ENCODE measurements at regions not wholly inside any gene's neighbourhood (a gene's known extent, or its start where the extent isn't known, plus 50 kb on each side); places are given as distances from the start of the nearest gene placed in this dataset.
A peak's percentile ranks its signal among the peaks of the same experiment; 100 is the strongest.

DNA sequence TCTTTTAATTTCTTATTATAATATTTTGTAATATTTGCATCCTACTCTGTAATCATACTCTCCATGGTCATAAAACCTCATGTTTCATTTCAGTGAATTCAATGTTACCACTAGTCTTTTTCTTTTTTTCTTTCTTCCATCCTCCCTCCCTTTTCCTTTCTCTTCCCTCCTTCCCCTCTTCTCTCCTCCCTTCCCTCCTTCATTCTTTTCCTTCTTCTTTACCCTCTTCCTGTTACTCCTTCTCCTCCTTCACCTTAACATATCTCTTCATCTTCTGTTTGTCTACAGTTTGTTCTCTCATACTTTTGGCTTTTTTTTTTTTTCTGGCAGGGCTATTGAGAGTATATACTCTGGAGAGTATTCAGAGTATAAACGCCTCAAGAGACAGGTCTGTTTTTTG is 491.6 kb upstream of the ID2 start:
- 52% methylated on average over 1 of the region's 1 CpG for WGBS
- no peak overlapping the region for H3K4me3 ChIP-seq
- H3K36me3 ChIP-seq = no peaks in the 10 kb centered on the region
- TF ChIP-seq EP300 (IDR thresholded peaks at IDR 0.05) (no peak), POLR2A (IDR thresholded peaks at IDR 0.05; ENCODE audit: low read depth) (no peak), POLR2AphosphoS5 (IDR thresholded peaks at IDR 0.05) (no peak)
- TF ChIP-seq, protein P1, sequence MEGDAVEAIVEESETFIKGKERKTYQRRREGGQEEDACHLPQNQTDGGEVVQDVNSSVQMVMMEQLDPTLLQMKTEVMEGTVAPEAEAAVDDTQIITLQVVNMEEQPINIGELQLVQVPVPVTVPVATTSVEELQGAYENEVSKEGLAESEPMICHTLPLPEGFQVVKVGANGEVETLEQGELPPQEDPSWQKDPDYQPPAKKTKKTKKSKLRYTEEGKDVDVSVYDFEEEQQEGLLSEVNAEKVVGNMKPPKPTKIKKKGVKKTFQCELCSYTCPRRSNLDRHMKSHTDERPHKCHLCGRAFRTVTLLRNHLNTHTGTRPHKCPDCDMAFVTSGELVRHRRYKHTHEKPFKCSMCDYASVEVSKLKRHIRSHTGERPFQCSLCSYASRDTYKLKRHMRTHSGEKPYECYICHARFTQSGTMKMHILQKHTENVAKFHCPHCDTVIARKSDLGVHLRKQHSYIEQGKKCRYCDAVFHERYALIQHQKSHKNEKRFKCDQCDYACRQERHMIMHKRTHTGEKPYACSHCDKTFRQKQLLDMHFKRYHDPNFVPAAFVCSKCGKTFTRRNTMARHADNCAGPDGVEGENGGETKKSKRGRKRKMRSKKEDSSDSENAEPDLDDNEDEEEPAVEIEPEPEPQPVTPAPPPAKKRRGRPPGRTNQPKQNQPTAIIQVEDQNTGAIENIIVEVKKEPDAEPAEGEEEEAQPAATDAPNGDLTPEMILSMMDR (IDR thresholded peaks at IDR 0.05) = no peak
- no peak for DNase-seq (ENCODE audit: extremely low spot score)
- no peaks in the 10 kb centered on the region for H3K9me3 ChIP-seq
- H3K4me1 ChIP-seq = peaks cover 0 to 11% (median 9%) of the 10 kb centered on the region in 4 donors
- H3K27me3 ChIP-seq = no peaks in the 10 kb centered on the region
- no peak overlapping the region for H3K27ac ChIP-seq (replicated peaks in 1 of 4)
- intact Hi-C loops (cut with DNase I) = no loop called here

DNA sequence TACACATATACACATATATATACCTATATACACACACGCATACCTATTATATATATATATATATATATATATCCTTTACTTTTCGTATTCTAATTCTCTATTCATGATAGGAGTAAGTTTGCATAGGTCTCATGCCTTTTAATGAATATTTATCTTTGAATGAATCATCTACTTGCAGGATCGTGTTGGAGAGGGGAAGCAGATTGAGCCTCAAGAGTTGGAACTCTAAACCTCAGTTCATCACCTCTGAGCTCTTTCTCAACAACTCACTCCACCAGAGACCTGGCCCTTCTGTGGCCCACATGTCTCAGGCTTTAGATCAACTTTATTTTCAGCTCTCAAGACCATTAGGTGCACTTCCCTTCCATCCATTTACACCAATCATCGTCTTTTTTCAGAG is 490.4 kb upstream of the ID2 start:
- H3K4me3 ChIP-seq = no peak overlapping the region
- no peaks in the 10 kb centered on the region for H3K27me3 ChIP-seq
- TF ChIP-seq EP300 (IDR thresholded peaks at IDR 0.05) (no peak), POLR2AphosphoS5 (IDR thresholded peaks at IDR 0.05) (no peak), POLR2A (IDR thresholded peaks at IDR 0.05; ENCODE audit: low read depth) (no peak)
- TF ChIP-seq, protein P1 (IDR thresholded peaks at IDR 0.05) = no peak
- WGBS = 92% methylated on average over 4 of the region's 4 CpGs
- no peak overlapping the region for H3K27ac ChIP-seq (replicated peaks in 1 of 4)
- no peaks in the 10 kb centered on the region for H3K9me3 ChIP-seq
- DNase-seq (ENCODE audit: extremely low spot score) = no peak
- H3K4me1 ChIP-seq = peaks cover 0 to 11% (median 9%) of the 10 kb centered on the region in 4 donors
- H3K36me3 ChIP-seq = no peaks in the 10 kb centered on the region
- intact Hi-C loops (cut with DNase I) = no loop called here

DNA sequence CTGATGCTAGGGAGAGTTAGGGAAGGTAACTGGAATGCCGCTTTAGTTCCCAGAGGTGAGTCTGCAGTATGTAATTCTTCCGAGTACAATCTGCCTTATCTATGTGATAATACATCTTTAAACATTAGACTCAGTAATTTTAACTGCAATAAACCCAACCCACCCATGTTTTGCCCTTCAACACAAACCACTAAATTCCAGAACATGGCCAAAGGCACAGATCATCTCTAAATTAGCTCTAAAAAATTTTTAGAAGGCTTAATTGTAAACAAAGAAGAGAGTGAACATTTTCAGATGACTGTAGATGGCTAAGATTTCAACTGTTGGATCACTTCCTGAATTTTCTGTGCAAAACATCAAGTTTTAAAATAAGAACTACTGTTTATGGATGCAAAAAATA is 488.7 kb upstream of the ID2 start:
- TF ChIP-seq, protein P1 (IDR thresholded peaks at IDR 0.05) = no peak
- no peak for TF ChIP-seq POLR2A (IDR thresholded peaks at IDR 0.05; ENCODE audit: low read depth)
- intact Hi-C loops (cut with DNase I) = no loop called here
- no peak for DNase-seq (ENCODE audit: extremely low spot score)
- H3K9me3 ChIP-seq = no peaks in the 10 kb centered on the region
- 80% methylated on average over 2 of the region's 2 CpGs for WGBS
- no peak overlapping the region for H3K27ac ChIP-seq (replicated peaks in 1 of 4)
- H3K36me3 ChIP-seq = no peaks in the 10 kb centered on the region
- H3K4me3 ChIP-seq = no peak overlapping the region
- H3K4me1 ChIP-seq = peaks cover 0 to 11% (median 9%) of the 10 kb centered on the region in 4 donors
- no peaks in the 10 kb centered on the region for H3K27me3 ChIP-seq

DNA sequence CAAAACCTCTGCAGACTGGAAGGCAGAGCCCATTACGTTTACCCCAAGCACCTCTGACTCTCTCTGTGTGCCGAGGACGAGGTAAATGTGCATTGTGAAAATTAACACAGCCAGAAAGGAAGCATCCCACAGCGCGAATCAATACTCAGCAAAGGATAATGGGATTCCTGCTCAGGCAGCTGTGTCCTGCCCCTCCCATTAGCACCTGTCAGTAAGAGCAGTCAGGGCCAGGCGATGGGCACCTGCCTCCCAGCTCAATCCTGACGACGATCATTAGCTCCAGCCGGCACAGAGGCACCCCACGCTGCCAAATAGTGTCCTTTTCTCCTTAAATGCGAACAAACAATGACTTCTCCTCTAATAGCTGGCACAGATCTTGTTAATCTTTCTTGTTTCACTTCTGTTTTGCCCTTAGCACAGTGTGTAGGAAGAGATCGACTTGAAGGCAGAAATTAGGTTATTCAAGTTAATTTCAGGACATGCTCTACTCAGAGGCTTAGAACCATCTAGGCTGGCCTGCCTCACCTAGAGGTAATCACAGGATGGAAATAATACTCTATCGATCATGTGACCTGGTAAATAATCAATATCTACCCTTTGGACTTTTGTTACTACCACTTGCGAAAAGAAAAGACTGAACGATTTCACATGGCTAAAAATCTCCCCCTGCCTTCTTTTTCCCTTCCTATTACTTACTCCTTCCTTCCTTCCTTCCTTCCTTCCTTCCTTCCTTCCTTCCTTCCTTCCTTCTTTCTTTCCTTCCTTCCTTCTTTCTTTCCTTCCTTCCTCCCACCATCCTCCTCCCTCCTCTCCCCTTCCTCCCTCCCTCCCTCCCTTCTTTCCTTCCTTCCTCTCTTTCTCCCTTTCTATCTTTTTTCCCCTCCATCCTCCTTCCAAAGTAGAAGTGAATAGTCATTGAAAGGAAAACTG is 487.9 kb upstream of the ID2 start:
- Histone ChIP-seq H3K27ac (replicated peaks in 1 of 4) (no peak overlapping the region), H3K27me3 (no peaks in the 10 kb centered on the region), H3K4me1 (peaks cover 0 to 11% (median 9%) of the 10 kb centered on the region in 4 donors), H3K36me3 (no peaks in the 10 kb centered on the region), H3K4me3 (peak overlapping the region in 1 of 4 donors; percentile 16), H3K9me3 (no peaks in the 10 kb centered on the region)
- 70% methylated on average over 15 of the region's 15 CpGs for WGBS
- TF ChIP-seq EP300 (IDR thresholded peaks at IDR 0.05) = no peak
- TF ChIP-seq, protein P1 (IDR thresholded peaks at IDR 0.05) = no peak
- intact Hi-C loops (cut with DNase I) = no loop called here
- no peak for DNase-seq (ENCODE audit: extremely low spot score)

All from esophagus muscularis mucosa (tissue), 4 donors.